HG03354 (cell line): ENCODE measurements at regions not wholly inside any gene's neighbourhood (a gene's known extent, or its start where the extent isn't known, plus 50 kb on each side); places are given as distances from the start of the nearest gene placed in this dataset.
"Not testable (repeated sequence)": the region's sequence is repeated elsewhere in the genome, so short reads cannot be mapped to it uniquely, and the experiment has no call there.

Experiments
- ATAC-seq: cut with Tn5 transposase; IDR thresholded peaks from one replicate; pipeline ENCODE4 v1.9.1; 2021; ENCODE audit warnings: mild to moderate bottlenecking; ENCODE audit not compliant: unreplicated experiment, poor library complexity, severe bottlenecking

- no peak for ATAC-seq
These were observed 295.1 kb upstream of the SOX9 start for GRCh38 chr17:71825687-71826086.

DNA sequence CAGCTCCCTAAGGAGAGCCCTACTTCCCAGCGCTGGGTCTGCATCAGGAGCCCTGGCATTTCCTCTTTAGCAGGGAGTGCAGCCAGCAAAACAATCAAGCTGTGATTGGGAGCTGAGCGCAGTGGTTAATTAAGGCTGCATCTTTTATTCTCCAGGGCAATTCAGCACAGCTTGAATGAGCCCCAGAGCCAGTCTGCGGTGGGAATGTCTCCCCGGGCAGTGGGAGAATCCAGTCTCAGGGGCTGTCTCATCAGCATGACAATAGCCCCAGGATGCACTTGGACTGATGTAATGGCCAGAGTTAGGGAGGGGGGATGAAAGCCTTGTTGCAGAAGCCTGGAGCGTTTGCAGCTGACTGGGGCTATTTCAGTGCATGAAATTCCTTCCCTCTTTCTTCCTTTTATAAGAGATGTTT is 292.6 kb upstream of the SOX9 start:
- no peak for ATAC-seq

DNA sequence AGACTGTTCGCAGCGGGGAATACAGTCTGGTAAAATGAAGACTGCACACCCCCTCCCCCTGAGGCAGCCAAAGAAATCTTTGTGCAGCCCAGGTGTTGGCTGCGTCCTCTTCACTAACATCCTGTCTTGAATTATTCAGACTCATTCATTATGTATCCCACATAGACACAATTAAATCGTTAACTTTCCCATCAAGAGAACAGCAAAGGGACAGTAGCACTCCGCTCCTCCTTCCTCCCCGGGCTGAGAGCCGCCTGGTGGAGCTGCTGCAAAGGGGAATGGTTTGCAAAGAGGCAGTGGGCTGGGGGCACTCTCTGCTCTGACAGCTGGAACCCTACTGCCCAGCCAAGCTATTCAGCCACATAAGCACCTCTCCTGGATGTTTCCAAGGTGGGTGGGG is 290.0 kb upstream of the SOX9 start:
- ATAC-seq, result no peak

GRCh38 chr17:71842986-71843385 is 277.8 kb upstream of the SOX9 start:
- no peak for ATAC-seq

DNA sequence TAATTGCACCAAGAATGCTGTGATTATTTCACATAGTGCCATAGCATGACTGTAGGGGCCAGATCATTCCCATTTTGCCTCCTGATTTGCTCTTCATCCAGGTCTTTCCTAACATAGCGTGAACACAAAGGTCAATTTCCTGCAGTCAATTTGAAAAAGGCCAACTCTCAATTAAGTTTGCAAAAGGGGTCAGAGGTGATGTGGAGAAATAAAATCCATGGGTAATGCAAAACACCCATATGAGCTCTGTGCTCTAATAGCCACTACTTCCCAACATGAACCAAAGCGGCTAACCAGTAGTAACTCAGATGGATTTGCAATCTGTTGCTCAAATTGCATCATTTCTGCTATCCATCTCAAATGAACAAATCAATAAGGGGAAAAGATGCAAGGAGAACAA is 275.5 kb upstream of the SOX9 start:
- ATAC-seq, result no peak

DNA sequence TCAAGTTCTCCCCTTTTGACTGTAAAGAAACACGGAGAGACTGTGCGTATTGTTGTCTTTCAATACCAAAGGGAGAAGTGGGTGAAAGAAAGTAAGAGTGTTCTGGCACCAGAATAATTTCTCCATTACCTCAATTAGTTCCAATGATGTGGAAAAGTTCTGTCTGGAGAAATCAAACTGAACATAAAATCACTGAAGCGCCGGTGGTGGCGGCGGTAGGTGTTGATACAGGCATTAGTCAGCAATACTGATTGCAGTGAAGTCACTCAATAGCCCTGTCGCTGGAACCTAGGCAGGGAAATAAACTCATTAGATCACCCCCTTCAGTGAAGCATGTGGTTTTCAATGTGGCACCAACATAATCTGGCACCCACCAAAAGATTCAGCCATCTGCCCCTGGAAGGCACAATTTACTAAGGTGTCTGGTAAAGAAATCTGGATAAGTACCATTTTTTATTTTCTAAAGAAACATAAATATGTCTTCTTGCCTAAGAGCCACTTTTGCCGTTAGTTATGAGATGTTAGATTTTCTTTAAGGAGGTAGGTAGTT is 274.2 kb upstream of the SOX9 start:
- no peak for ATAC-seq

- ATAC-seq, result peak; percentile 74
These were observed 270.7 kb upstream of the SOX9 start for GRCh38 chr17:71849783-71850768.

DNA sequence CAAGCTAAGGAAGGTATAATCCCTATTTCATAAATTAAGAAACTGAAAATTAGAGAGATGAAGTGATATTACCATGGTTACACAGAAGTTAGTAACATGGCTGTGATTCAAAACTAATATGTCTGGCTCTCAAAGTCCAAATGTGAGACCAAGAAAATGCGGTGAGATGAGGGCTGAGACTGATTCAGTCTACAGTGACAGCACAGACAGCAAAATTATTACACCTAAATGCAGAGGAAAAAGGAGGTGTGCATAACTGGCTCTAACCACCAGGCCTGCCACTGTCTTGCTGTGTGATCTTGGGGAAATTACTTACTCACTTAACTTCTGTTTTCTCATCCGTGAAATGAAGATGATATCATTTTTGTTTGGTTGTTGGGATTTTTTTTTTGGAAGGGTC is 270.0 kb upstream of the SOX9 start:
- ATAC-seq, result peak; percentile 44

GRCh38 chr17:71855010-71855409 is 265.8 kb upstream of the SOX9 start:
- ATAC-seq, result no peak

DNA sequence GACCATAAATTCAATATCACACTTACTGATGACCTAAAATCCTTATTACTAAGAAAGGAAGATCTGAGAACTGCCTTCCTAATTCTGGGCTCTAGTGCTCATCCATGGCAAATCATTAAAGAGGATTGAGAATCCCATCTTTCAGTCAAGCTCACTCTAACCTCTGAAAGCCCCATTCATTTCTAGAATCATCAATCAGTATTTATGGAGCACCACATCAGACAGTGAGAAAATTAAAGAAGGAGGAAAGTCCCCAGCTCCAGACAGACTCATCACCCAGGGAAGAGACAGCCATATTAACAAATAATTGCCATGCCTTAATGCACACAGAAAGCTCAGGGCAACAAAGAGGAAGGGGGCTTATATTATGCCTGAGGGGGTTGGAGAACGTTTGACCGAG is 256.1 kb upstream of the SOX9 start:
- no peak for ATAC-seq

GRCh38 chr17:71866095-71866494 is 254.7 kb upstream of the SOX9 start:
- ATAC-seq, result no peak

DNA sequence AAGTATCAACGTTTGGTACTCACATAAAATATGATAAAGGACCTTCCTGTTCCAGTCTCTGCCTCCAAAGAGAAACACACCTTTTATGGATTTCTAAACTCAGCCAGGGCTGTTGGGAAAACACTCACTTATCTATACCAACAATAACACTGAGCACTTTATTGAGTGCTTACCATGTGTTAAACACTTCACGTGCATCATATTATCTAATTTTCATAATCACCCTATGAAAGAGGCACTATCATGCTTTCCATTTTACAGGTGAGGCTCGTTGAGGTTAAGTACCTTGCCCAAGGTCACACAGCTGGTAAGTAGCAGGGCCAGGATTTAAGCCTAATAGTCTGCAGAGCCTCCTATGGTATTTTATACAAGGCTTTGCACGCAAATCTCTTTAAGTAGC is 251.5 kb upstream of the SOX9 start:
- no peak for ATAC-seq

GRCh38 chr17:71869841-71870545 is 250.8 kb upstream of the SOX9 start:
- no peak for ATAC-seq

GRCh38 chr17:71870546-71870862 is 250.3 kb upstream of the SOX9 start:
- ATAC-seq, result no peak

- ATAC-seq, result no peak
These were observed 247.9 kb upstream of the SOX9 start for GRCh38 chr17:71872843-71873485.

DNA sequence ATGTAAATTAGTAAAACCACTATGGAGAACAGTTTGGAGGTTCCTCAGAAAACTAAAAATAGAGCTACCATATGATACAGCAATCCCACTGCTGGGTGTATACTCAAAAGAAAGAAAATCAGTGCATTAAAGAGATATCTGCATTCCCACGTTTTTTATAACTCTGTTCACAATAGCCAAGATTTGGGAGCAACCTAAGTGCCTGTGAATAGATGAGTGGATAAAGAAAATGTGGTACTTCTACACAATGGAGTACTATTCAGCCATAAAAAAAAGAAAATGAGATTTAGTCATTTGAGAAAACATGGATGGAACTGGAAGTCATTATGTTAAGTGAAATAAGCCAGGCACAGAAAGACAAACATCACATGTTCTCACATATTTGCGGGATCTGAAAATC is 246.0 kb upstream of the SOX9 start:
- not testable (repeated sequence) for ATAC-seq

GRCh38 chr17:71878271-71878670 is 242.5 kb upstream of the SOX9 start:
- ATAC-seq, result no peak

- no peak for ATAC-seq
These were observed 241.8 kb upstream of the SOX9 start for GRCh38 chr17:71878998-71879397.

- ATAC-seq, result no peak
These were observed 239.8 kb upstream of the SOX9 start for GRCh38 chr17:71881041-71881440.

- no peak for ATAC-seq
These were observed 239.2 kb upstream of the SOX9 start for GRCh38 chr17:71881581-71881980.
